ENCODE measurements at regions not wholly inside any gene's neighbourhood (a gene's known extent, or its start where the extent isn't known, plus 50 kb on each side); places are given as distances from the start of the nearest gene placed in this dataset.

DNA sequence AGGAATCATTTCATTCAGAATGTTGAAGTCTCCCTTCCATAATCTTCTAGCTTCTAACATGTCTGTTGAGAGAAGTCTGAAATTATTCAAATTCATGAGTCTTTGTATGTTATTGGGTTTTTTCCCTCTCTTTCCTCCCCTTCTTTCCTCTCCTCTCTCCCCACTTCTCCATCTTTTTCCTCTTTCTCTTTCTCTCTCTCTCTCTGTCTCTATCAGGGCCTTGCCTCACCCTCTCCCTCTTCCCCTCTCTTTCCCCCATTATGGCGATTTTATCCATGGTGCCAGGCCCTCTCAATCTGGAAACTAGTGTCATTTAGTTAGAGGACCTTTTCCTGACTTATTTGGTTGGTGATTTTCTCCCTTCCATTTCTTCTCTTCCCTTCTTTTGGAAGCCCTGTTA lies 147.3 kb downstream of the SST start:
- no peak overlapping the region for H3K4me3 ChIP-seq (ENCODE audit: extremely low read depth in 1 of 4, insufficient read depth in 2 of 4, low read depth in 3 of 4, low read length in 4 of 4)
- no peaks in the 10 kb centered on the region for H4K20me1 ChIP-seq (replicated peaks in 1 of 2; ENCODE audit: control insufficient read depth in 1 of 2, insufficient read depth in 2 of 2, low read length in 2 of 2)
- no peak overlapping the region for H2BK120ac ChIP-seq (replicated peaks; ENCODE audit: low read depth, low read length)
- no peak overlapping the region for H4K91ac ChIP-seq (replicated peaks; ENCODE audit: insufficient read length, low read length)
- no peak overlapping the region for H4K5ac ChIP-seq (ENCODE audit: insufficient read length, low read depth, low read length)
- WGBS, 2 experiments (ENCODE audit: extremely low coverage in 1 of 2, insufficient coverage in 1 of 2, insufficient read length in 1 of 2, insufficient replicate concordance in 2 of 2, low coverage in 1 of 2, low lambda C conversion rate in 2 of 2, missing lambda C conversion rate in 1 of 2): 85% methylated on average over 1 of the region's 1 CpG; no CpG with 5 or more reads in 1 of the 2 experiments
- H2BK12ac ChIP-seq (ENCODE audit: low read depth, low read length): no peak overlapping the region
- H3K23me2 ChIP-seq (ENCODE audit: low read depth, low read length): no peaks in the 10 kb centered on the region; the same call in 1 of the 2 replicates
- FAIRE-seq (no peak), DNase-seq (ENCODE audit: low read depth in 1 of 2, low spot score in 2 of 2) (no peak)
- no peak overlapping the region for H2AFZ ChIP-seq (ENCODE audit: low read length)
- no peak overlapping the region for H3K27ac ChIP-seq (ENCODE audit: low read depth, low read length)
- CTCF ChIA-PET (ENCODE audit: partially characterized antibody): no interaction called here
- H2BK20ac ChIP-seq (ENCODE audit: low read length): no peak overlapping the region
- peaks cover 2 to 12% (median 7%) of the 10 kb centered on the region in 4 experiments; a peak in 4 of 7 replicates for H3K4me1 ChIP-seq (replicated peaks in 1 of 4; ENCODE audit: control insufficient read depth in 3 of 4, insufficient read depth in 4 of 4, low read length in 3 of 4)
- H3K14ac ChIP-seq (ENCODE audit: insufficient read length): no peak overlapping the region
- no peaks in the 10 kb centered on the region; a peak in 1 of 8 replicates for H3K36me3 ChIP-seq (ENCODE audit: control insufficient read depth in 2 of 4, insufficient read depth in 4 of 4, low read length in 3 of 4)
- H3K79me2 ChIP-seq (ENCODE audit: control insufficient read depth in 1 of 2, insufficient read depth in 2 of 2, low read length in 2 of 2): no peaks in the 10 kb centered on the region
- H3K56ac ChIP-seq (replicated peaks; ENCODE audit: insufficient read length, low read depth, low read length): no peak overlapping the region
- no peak overlapping the region for H2BK15ac ChIP-seq (ENCODE audit: low read length)
- H3K79me1 ChIP-seq (ENCODE audit: low read depth, low read length): no peaks in the 10 kb centered on the region
- no peak overlapping the region for H3K4me2 ChIP-seq (ENCODE audit: insufficient read depth in 1 of 2, low read depth in 2 of 2, low read length in 2 of 2)
- no peak overlapping the region for H3K18ac ChIP-seq (ENCODE audit: extremely low read depth, low read length)
- H2AK5ac ChIP-seq (ENCODE audit: low read depth, low read length): no peak overlapping the region
- no peak overlapping the region for H3K23ac ChIP-seq (ENCODE audit: insufficient read length)
- no peak overlapping the region for H3K4ac ChIP-seq (replicated peaks; ENCODE audit: insufficient read length, low read depth, low read length)
- POLR2A ChIA-PET (ENCODE audit: partially characterized antibody): no interaction called here
- no peak overlapping the region for H3K9ac ChIP-seq (replicated peaks in 1 of 4; ENCODE audit: extremely low read depth in 1 of 4, low read depth in 3 of 4, low read length in 3 of 4)
- H3K9me3 ChIP-seq (ENCODE audit: insufficient read depth in 2 of 2, low read depth in 1 of 2, low read length in 1 of 2): no peaks in the 10 kb centered on the region
- no peak overlapping the region for H2BK5ac ChIP-seq (ENCODE audit: low read depth, low read length)
- H4K8ac ChIP-seq (ENCODE audit: extremely low read depth, insufficient read depth, low read length): no peak overlapping the region
- no peaks in the 10 kb centered on the region for H3K27me3 ChIP-seq (replicated peaks in 1 of 4; ENCODE audit: control insufficient read depth in 3 of 4, extremely low read depth in 1 of 4, insufficient read depth in 3 of 4, low read length in 3 of 4)
- TF ChIP-seq ZNF274 (IDR thresholded peaks at IDR 0.05; ENCODE audit: borderline replicate concordance, extremely low read depth, low read length) (no peak), NANOG (IDR thresholded peaks at IDR 0.05; ENCODE audit: insufficient read depth, low read depth, low read length, poor library complexity, severe bottlenecking) (no peak), JUND (IDR thresholded peaks at IDR 0.05; ENCODE audit: low read length) (no peak), SRF (IDR thresholded peaks at IDR 0.05; ENCODE audit: low read depth, low read length) (no peak), KDM4A (IDR thresholded peaks at IDR 0.05; ENCODE audit: low read depth, low read length, severe bottlenecking) (no peak), SUZ12 (IDR thresholded peaks at IDR 0.05; ENCODE audit: low read length) (no peak), ASH2L (IDR thresholded peaks at IDR 0.05; ENCODE audit: low read length) (no peak), CHD2 (IDR thresholded peaks at IDR 0.05; ENCODE audit: low read length) (no peak)

Data from H1 (cell line).